HCT116 (cell line): ENCODE measurements at regions not wholly inside any gene's neighbourhood (a gene's known extent, or its start where the extent isn't known, plus 50 kb on each side); places are given as distances from the start of the nearest gene placed in this dataset.

ENCODE experiments used
- CEBPB ChIP-seq: IDR thresholded peaks from 2 replicates; pipeline ENCODE4 v1.6.1; 2012; ENCODE audit warnings: low read depth
- EGR1 ChIP-seq: IDR thresholded peaks from 2 replicates; pipeline ENCODE4 v1.6.1; 2012; ENCODE audit warnings: low read depth
- EZH2 ChIP-seq: fragments of 200-600 bp; sonication (generic); IDR thresholded peaks from 2 replicates; pipeline ENCODE4 v1.6.1; 2017; ENCODE audit warnings: antibody characterized with exemption, mixed run types
- EZH2phosphoT487 ChIP-seq: fragments of 200-600 bp; IDR thresholded peaks from 2 replicates; pipeline ENCODE4 v1.6.1; 2018; ENCODE audit warnings: antibody characterized with exemption, borderline replicate concordance
- FOSL1 ChIP-seq: IDR thresholded peaks from 2 replicates; pipeline ENCODE4 v1.6.1; 2012; ENCODE audit warnings: low read depth
- POLR2A ChIP-seq: IDR thresholded peaks from 2 replicates; pipeline ENCODE4 v1.7.0; 2011; ENCODE audit warnings: borderline replicate concordance; ENCODE audit not compliant: insufficient read depth, insufficient read length; ENCODE audit errors: extremely low read depth
- POLR2AphosphoS5 ChIP-seq: IDR thresholded peaks from 2 replicates; pipeline ENCODE4 v1.6.1; 2011; ENCODE audit warnings: mild to moderate bottlenecking, low read depth, low read length, moderate library complexity
- RAD21 ChIP-seq: IDR thresholded peaks from 2 replicates; pipeline ENCODE4 v1.6.1; 2012; ENCODE audit warnings: low read depth, mild to moderate bottlenecking
- SIN3A ChIP-seq: IDR thresholded peaks from 2 replicates; pipeline ENCODE4 v1.6.1; 2012; ENCODE audit warnings: low read depth
- SRF ChIP-seq: IDR thresholded peaks from 2 replicates; pipeline ENCODE4 v1.6.1; 2012; ENCODE audit warnings: low read depth
- ZNF274 ChIP-seq: fragments of 200-500 bp; sonication (Bioruptor generic); IDR thresholded peaks from 2 replicates; pipeline ENCODE4 v1.6.1; 2014; ENCODE audit warnings: mild to moderate bottlenecking, low read depth, low read length, inconsistent platforms
- TF ChIP-seq, protein P1 (sequence below), 3 experiments: fragments of 200-600 bp in 1 of 3; sonication (generic) in 1 of 3; IDR thresholded peaks in 2 of 3; conservative IDR thresholded peaks in 1 of 3; 2 replicates each; pipeline ENCODE4 v1.5.1; 2012 to 2017; ENCODE audit warnings: low read depth in 2 of 3, low read length in 2 of 3, antibody characterized with exemption in 1 of 3, borderline replicate concordance in 1 of 3, control low read depth in 1 of 3, mild to moderate bottlenecking in 1 of 3, mixed read lengths in 1 of 3, mixed run types in 1 of 3, moderate library complexity in 1 of 3; ENCODE audit not compliant: insufficient read depth in 1 of 3

DNA sequence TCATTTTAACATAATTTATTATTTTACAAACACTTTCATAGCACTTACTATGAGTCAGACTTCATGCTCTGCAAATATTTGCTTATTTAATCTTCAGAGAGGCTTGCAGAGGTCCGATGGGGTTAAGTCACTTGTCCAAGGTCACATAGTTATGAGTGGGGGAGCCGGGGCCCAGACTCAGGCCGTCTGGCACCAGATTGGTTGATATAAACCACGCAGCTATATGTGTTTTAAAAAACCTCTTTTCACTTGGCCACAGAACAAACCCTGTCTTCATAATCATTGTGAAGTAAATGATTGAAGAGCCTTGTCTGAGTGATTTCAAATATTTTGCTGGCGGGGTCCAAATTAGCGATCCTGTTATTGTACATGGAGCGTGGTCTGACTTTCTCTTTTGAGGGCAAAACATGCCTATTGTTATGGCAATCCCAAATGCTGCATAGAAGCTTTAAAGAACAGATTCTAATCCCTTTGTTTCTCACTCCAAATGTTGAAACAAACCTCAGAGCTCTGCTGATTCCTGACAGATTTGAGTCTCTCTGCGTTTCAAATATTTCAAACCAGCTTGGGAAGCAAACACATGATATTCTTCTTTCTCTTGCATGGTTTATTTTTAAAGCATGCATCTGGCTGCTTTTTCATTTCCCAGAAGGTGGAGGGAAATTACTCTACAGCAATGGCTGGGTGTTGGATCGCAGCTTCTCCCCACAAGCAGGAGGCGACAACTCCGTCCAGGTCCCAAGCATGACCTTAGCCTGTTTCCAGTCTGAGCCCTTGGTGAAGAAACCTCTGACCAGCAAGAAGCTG is 142.4 kb downstream of the DDX1 start:
- no peak for TF ChIP-seq EZH2
- TF ChIP-seq EZH2phosphoT487, result no peak
- TF ChIP-seq, protein P1, sequence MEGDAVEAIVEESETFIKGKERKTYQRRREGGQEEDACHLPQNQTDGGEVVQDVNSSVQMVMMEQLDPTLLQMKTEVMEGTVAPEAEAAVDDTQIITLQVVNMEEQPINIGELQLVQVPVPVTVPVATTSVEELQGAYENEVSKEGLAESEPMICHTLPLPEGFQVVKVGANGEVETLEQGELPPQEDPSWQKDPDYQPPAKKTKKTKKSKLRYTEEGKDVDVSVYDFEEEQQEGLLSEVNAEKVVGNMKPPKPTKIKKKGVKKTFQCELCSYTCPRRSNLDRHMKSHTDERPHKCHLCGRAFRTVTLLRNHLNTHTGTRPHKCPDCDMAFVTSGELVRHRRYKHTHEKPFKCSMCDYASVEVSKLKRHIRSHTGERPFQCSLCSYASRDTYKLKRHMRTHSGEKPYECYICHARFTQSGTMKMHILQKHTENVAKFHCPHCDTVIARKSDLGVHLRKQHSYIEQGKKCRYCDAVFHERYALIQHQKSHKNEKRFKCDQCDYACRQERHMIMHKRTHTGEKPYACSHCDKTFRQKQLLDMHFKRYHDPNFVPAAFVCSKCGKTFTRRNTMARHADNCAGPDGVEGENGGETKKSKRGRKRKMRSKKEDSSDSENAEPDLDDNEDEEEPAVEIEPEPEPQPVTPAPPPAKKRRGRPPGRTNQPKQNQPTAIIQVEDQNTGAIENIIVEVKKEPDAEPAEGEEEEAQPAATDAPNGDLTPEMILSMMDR (IDR thresholded peaks at IDR 0.05 in 2 of 3, conservative IDR thresholded peaks at IDR 0.05 in 1 of 3; ENCODE audit: borderline replicate concordance in 1 of 3, insufficient read depth in 1 of 3, low read depth in 2 of 3, low read length in 2 of 3), result no peak
- no peak for TF ChIP-seq EGR1
- TF ChIP-seq ZNF274, result no peak
- TF ChIP-seq POLR2AphosphoS5, result no peak
- TF ChIP-seq POLR2A, result no peak
- TF ChIP-seq FOSL1, result no peak
- TF ChIP-seq RAD21, result no peak
- TF ChIP-seq SIN3A, result no peak
- TF ChIP-seq SRF, result no peak
- no peak for TF ChIP-seq CEBPB
